ENCODE measurements at regions not wholly inside any gene's neighbourhood (a gene's known extent, or its start where the extent isn't known, plus 50 kb on each side); places are given as distances from the start of the nearest gene placed in this dataset.

DNA sequence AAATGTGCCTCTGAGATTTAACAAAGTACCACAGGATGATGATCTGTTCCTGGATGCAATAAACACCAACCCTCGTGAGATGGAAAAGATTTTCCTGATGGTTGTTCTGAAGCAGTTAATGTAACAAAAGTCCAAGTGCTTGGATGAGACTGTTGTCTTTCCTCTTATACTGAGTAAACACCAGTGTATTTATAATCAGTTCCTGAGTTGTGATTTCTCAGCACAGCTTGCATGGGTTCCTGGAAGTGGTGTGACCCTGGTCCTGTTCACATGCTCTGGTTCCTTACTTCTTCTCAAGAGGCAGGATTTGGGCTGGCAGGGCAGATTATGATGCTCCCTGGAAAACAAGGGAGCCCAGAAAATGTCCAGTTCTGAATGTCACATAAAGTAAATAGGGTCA, 208.2 kb upstream of the USP24 start:
- TF ChIP-seq, protein P1, sequence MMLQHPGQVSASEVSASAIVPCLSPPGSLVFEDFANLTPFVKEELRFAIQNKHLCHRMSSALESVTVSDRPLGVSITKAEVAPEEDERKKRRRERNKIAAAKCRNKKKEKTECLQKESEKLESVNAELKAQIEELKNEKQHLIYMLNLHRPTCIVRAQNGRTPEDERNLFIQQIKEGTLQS (CRISPR knock-in tag; conservative IDR thresholded peaks at IDR 0.05) = no peak
- TF ChIP-seq, protein P2, sequence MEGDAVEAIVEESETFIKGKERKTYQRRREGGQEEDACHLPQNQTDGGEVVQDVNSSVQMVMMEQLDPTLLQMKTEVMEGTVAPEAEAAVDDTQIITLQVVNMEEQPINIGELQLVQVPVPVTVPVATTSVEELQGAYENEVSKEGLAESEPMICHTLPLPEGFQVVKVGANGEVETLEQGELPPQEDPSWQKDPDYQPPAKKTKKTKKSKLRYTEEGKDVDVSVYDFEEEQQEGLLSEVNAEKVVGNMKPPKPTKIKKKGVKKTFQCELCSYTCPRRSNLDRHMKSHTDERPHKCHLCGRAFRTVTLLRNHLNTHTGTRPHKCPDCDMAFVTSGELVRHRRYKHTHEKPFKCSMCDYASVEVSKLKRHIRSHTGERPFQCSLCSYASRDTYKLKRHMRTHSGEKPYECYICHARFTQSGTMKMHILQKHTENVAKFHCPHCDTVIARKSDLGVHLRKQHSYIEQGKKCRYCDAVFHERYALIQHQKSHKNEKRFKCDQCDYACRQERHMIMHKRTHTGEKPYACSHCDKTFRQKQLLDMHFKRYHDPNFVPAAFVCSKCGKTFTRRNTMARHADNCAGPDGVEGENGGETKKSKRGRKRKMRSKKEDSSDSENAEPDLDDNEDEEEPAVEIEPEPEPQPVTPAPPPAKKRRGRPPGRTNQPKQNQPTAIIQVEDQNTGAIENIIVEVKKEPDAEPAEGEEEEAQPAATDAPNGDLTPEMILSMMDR (IDR thresholded peaks at IDR 0.05) = no peak
- TF ChIP-seq GTF2I (CRISPR knock-in tag; conservative IDR thresholded peaks at IDR 0.05) = no peak
- TF ChIP-seq ZNF416 (CRISPR knock-in tag; IDR thresholded peaks at IDR 0.05) = no peak
- TF ChIP-seq, protein P3, sequence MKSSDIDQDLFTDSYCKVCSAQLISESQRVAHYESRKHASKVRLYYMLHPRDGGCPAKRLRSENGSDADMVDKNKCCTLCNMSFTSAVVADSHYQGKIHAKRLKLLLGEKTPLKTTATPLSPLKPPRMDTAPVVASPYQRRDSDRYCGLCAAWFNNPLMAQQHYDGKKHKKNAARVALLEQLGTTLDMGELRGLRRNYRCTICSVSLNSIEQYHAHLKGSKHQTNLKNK (CRISPR knock-in tag; IDR thresholded peaks at IDR 0.05) = no peak
